Mononuclear cell (primary cell): ENCODE measurements at regions not wholly inside any gene's neighbourhood (a gene's known extent, or its start where the extent isn't known, plus 50 kb on each side); places are given as distances from the start of the nearest gene placed in this dataset.
A peak's percentile ranks its signal among the peaks of the same experiment; 100 is the strongest.

Source experiments
- H3K27me3 ChIP-seq: 2 replicates; pipeline ENCODE4 v1.6.0; 2011; ENCODE audit warnings: low read length, control low read depth; ENCODE audit not compliant: insufficient read depth
- H3K4me1 ChIP-seq: 2 replicates; pipeline ENCODE4 v1.5.1; 2011; ENCODE audit warnings: mild to moderate bottlenecking, low read length, control low read depth; ENCODE audit not compliant: insufficient read depth
- H3K4me3 ChIP-seq: 2 replicates; pipeline ENCODE4 v1.5.1; 2011; ENCODE audit warnings: mild to moderate bottlenecking, low read length, moderate library complexity
- H3K9me3 ChIP-seq: 2 replicates; pipeline ENCODE4 v1.5.1; 2011; ENCODE audit warnings: low read depth, mild to moderate bottlenecking, control low read depth, low read length

DNA sequence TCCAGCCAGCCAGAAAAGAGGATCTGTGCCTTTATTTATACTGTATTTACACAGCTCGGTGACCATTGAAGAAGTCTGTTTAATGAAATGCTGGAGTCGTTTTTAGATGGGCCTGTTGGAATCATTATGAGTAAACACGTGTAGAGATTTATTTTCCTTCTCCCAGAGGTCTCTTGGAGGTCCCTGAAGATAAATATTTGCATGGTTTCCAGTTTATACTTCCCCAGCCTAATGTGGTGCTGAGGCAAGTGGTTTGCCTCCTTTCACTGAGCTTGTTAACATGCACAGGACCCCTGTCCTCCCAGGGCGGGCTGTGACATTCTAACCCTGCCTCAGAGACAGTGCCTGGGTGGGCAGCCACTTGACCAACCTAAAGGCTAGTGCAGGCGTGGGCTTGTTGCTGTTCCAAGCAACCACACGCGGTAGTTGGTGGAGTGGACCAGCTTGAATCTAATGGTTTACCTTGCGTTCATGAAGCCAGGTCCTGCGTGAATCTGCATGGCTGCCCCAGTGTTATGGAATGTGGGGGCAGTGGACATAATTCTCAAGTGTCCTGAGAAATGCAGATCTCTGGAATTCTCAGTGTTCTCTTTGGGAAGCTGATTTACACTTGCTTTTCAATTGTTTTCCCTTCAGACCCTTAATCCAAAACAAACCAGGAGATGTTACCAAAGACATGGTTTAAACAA is 130.2 kb upstream of the DLX2 start:
- Histone ChIP-seq H3K9me3 (no peaks in the 10 kb centered on the region), H3K4me3 (no peak overlapping the region), H3K27me3 (peaks cover 39% of the 10 kb centered on the region), H3K4me1 (peaks cover 15% of the 10 kb centered on the region)

GRCh38 chr2:172233987-172234715 is 131.5 kb upstream of the DLX2 start:
- H3K4me1 ChIP-seq, result peaks cover 15% of the 10 kb centered on the region
- no peaks in the 10 kb centered on the region for H3K9me3 ChIP-seq
- no peak overlapping the region for H3K4me3 ChIP-seq
- H3K27me3 ChIP-seq, result peaks cover 39% of the 10 kb centered on the region

- Histone ChIP-seq H3K4me3 (peak overlapping the region; percentile 11), H3K27me3 (peaks cover 39% of the 10 kb centered on the region), H3K9me3 (no peaks in the 10 kb centered on the region), H3K4me1 (peaks cover 15% of the 10 kb centered on the region)
These were observed 132.3 kb upstream of the DLX2 start for GRCh38 chr2:172234716-172235691.

DNA sequence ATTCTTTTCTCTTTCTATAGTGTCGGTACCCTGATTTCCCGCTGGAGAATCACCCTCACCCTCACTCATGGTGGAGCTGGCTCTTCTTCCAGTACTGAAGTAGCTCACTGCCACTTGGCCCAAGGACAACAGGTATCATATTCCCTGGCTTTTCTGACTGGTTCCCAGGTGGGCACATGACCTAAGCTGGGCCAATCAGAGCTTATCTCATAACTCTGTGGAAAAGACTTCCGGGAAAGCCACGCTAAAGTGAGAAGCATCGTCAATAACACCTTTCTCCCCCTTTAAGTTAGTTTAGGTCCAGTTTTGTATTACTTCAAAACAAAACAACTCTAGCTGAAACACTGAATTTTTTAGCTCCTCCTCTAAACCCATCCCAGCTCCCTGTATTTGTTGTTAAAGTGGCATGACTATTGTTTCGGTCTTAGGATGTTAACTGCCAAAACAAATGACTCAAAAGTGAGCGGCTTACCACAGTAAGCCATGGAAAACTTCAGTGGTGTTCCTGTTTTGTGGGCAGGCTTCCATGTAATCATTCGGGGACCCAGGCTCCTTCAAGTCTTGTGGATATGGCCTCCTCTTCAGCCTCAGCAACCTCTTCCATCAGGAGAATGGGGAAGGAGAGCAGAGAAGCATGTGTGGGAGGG is 137.4 kb upstream of the DLX2 start:
- H3K4me3 ChIP-seq, result no peak overlapping the region
- H3K27me3 ChIP-seq, result peaks cover 24% of the 10 kb centered on the region
- H3K9me3 ChIP-seq, result no peaks in the 10 kb centered on the region
- peaks cover 7% of the 10 kb centered on the region for H3K4me1 ChIP-seq

DNA sequence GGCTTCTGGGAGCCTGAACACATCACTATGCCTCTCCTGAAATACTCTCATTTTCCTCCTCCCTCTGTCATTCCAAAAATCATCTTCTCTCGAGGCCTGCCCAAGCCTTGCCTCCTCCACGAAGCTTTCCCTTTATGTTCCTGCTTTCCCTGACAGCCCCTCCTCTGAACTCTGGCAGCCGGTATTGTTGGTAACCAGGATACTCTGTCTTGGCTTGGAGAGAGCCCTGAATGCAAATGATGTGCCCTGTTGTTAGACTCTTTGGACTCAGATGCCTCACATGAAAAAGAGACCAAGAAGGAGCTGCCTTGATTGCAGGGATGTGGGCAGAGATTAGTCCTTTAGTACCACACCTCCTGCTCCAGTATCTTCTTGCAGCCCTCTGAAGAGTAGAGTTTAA is 138.5 kb upstream of the DLX2 start:
- Histone ChIP-seq H3K9me3 (no peaks in the 10 kb centered on the region), H3K27me3 (peaks cover 12% of the 10 kb centered on the region), H3K4me3 (no peak overlapping the region), H3K4me1 (no peaks in the 10 kb centered on the region)

GRCh38 chr2:172242471-172242870 is 139.8 kb upstream of the DLX2 start:
- Histone ChIP-seq H3K27me3 (peaks cover under 1% of the 10 kb centered on the region), H3K4me1 (no peaks in the 10 kb centered on the region), H3K9me3 (no peaks in the 10 kb centered on the region), H3K4me3 (no peak overlapping the region)

GRCh38 chr2:172242961-172243360 is 140.3 kb upstream of the DLX2 start:
- H3K27me3 ChIP-seq, result no peaks in the 10 kb centered on the region

DNA sequence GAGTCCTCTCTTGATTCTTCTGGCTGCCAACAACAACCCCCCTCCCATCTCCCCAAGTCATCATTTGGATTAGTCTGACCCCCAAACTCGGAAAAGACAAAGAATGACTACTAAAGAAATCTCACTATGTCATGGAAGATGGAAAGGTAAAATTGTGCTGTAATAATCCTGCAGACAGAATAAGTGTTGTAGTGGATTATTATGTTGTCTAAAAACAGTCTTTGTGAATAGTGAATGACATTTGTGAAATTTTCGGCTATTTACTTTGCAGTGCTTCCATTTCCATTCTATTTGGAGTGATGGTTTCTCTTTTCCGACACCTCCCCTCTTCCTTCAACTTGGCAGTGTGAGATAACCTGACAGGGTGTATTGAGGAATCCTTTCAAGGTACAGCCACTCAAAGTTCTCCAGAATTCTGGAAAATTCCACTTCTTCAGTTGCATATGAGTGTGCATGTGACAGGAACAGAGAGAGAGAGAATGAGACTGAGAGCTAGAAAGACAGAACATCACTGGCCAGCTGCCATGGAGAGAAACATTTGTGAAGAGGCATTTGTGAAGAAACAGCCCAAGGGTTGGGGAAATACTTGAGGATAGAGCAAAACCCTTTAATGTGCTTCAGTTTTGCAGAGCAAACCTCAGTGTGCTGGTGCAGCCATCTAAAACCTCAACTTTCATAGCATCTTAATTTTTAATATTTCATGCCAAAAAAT is 141.9 kb upstream of the DLX2 start:
- Histone ChIP-seq H3K4me3 (no peak overlapping the region), H3K27me3 (no peaks in the 10 kb centered on the region), H3K4me1 (no peaks in the 10 kb centered on the region), H3K9me3 (no peaks in the 10 kb centered on the region)

More at GRCh38 chr2:172242961-172243360, 140.3 kb upstream of the DLX2 start:
- H3K4me1 ChIP-seq, result no peaks in the 10 kb centered on the region
- no peak overlapping the region for H3K4me3 ChIP-seq
- no peaks in the 10 kb centered on the region for H3K9me3 ChIP-seq

- Histone ChIP-seq H3K4me3 (no peak overlapping the region), H3K27me3 (no peaks in the 10 kb centered on the region), H3K4me1 (no peaks in the 10 kb centered on the region), H3K9me3 (no peaks in the 10 kb centered on the region)
These were observed 143.9 kb upstream of the DLX2 start for GRCh38 chr2:172246649-172247048.

DNA sequence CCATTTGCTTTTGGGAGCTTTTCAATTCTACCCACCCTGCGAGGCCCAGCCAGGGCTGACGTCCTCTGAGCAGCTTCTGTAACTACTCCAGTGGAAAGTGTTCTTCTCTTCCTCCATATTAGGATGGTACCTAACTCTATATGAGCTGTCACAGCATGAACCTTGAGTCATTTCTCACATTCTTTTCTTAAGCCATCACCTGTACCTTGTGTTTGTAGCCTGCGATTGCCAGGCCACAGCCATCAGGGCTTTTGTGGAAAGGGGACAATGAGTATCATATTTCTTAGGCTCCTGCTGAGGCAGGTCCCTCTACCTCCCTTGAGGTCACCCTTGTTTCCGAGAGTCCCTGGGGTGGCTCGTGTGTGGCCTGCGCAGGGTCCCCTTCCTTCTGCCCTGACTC is 144.5 kb upstream of the DLX2 start:
- no peaks in the 10 kb centered on the region for H3K27me3 ChIP-seq
- H3K4me3 ChIP-seq, result no peak overlapping the region
- no peaks in the 10 kb centered on the region for H3K4me1 ChIP-seq
- no peaks in the 10 kb centered on the region for H3K9me3 ChIP-seq

GRCh38 chr2:172248381-172248780 is 145.7 kb upstream of the DLX2 start:
- Histone ChIP-seq H3K4me1 (peaks cover 4% of the 10 kb centered on the region), H3K27me3 (no peaks in the 10 kb centered on the region), H3K9me3 (no peaks in the 10 kb centered on the region), H3K4me3 (no peak overlapping the region)

- no peaks in the 10 kb centered on the region for H3K27me3 ChIP-seq
- no peak overlapping the region for H3K4me3 ChIP-seq
- peaks cover 7% of the 10 kb centered on the region for H3K4me1 ChIP-seq
- no peaks in the 10 kb centered on the region for H3K9me3 ChIP-seq
These were observed 146.1 kb upstream of the DLX2 start for GRCh38 chr2:172248785-172249187.

DNA sequence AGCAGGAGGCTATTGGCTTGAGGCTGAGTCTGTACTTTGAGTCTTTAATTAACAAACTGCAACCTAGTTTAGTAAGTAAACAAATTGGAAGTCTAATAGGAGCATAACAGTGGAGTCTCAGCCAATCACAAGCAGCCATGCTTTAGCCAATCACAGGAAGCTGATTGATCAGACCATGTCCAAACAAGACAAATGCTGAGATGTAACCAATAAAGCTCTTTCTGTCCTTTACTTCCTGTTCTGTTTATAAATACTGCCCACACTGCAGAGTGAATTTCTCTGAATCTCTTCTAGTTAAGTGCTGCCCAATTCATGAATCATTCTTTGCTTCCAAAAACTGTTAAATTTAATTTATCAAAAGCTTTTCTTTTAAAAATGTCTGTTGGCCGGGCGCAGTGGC is 146.6 kb upstream of the DLX2 start:
- no peaks in the 10 kb centered on the region for H3K27me3 ChIP-seq
- H3K4me3 ChIP-seq, result no peak overlapping the region
- H3K9me3 ChIP-seq, result no peaks in the 10 kb centered on the region
- peaks cover 7% of the 10 kb centered on the region for H3K4me1 ChIP-seq

GRCh38 chr2:172249986-172250385 is 147.3 kb upstream of the DLX2 start:
- Histone ChIP-seq H3K4me3 (no peak overlapping the region), H3K4me1 (peaks cover 7% of the 10 kb centered on the region), H3K9me3 (no peaks in the 10 kb centered on the region), H3K27me3 (no peaks in the 10 kb centered on the region)
